T-helper 2 cell treated with Interferon-gamma antibody and Interleukin-4, amounts not matched to agents 5 μg/mL and 100 μg/mL, for 36 hours (primary cell): ENCODE measurements at regions not wholly inside any gene's neighbourhood (a gene's known extent, or its start where the extent isn't known, plus 50 kb on each side); places are given as distances from the start of the nearest gene placed in this dataset.
"Not testable (repeated sequence)": the region's sequence is repeated elsewhere in the genome, so short reads cannot be mapped to it uniquely, and the experiment has no call there.

ENCODE experiments used
- DNase-seq: peaks from one replicate; pipeline ENCODE4 v3.0.0; 2021; ENCODE audit warnings: low spot score
- H3K27ac Mint-ChIP-seq: one replicate; pipeline ENCODE4 v1.8.0; 2021; ENCODE audit warnings: mild to moderate bottlenecking, mixed read lengths
- H3K27me3 Mint-ChIP-seq: one replicate; pipeline ENCODE4 v1.8.0; 2021; ENCODE audit warnings: low read depth, mixed read lengths
- H3K36me3 Mint-ChIP-seq: one replicate; pipeline ENCODE4 v1.8.0; 2021; ENCODE audit warnings: low read depth, mixed read lengths
- H3K4me1 Mint-ChIP-seq: one replicate; pipeline ENCODE4 v1.8.0; 2021; ENCODE audit warnings: low read depth, mixed read lengths
- H3K4me3 Mint-ChIP-seq: one replicate; pipeline ENCODE4 v1.8.0; 2022; ENCODE audit warnings: mild to moderate bottlenecking, moderate library complexity, mixed read lengths
- H3K9me3 Mint-ChIP-seq: one replicate; pipeline ENCODE4 v1.8.0; 2021; ENCODE audit warnings: mixed read lengths

DNA sequence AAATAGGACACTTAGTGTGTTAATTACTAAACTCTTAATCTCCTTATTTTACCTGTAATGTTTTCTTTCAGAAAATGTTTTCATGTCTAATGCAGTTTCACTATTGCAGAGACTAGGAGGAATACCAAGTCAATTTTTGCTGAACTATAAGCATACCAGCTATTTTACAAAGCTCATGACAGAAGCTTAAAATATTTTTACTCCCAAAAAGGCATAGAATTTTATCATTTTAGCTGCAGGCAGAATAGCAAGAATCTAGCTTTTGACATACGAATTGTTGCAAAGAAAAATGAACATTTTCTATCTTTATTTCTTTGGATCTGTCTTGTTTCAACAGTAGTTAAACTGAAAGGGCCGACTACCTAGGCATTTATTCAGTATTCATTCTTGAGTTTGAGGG, 366.9 kb downstream of the FAT3 start:
- Mint-ChIP-seq H3K4me3 (no peak overlapping the region), H3K9me3 (no peaks in the 10 kb centered on the region), H3K27me3 (no peaks in the 10 kb centered on the region), H3K4me1 (no peaks in the 10 kb centered on the region), H3K36me3 (no peaks in the 10 kb centered on the region), H3K27ac (no peak overlapping the region)
- no peak for DNase-seq

GRCh38 chr11:92594251-92594650, 369.6 kb downstream of the FAT3 start:
- Mint-ChIP-seq H3K27ac (no peak overlapping the region), H3K4me1 (no peaks in the 10 kb centered on the region), H3K27me3 (no peaks in the 10 kb centered on the region), H3K4me3 (no peak overlapping the region), H3K36me3 (no peaks in the 10 kb centered on the region), H3K9me3 (no peaks in the 10 kb centered on the region)
- no peak for DNase-seq

DNA sequence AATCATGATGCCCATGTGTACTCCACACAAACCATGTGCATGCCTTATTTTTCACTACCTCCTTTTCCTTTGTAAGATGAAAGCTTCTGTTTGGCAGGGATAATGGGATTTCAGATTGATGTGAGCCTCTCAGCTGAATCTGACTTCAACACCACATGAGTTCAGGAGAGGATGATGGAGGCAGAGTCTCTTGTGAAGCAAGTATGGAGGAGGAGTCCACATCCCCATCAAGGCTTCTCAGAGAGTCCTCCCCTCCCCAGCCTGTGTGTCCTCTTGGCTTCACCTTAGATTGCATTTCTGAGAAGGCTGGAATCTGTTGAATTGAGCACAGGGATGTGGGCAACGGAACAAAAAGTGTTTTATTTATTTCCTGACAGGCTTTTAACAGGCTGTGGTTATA, 370.4 kb downstream of the FAT3 start:
- no peak overlapping the region for H3K4me3 Mint-ChIP-seq

GRCh38 chr11:92596596-92597317, 372.1 kb downstream of the FAT3 start:
- Mint-ChIP-seq H3K4me1 (no peaks in the 10 kb centered on the region), H3K9me3 (no peaks in the 10 kb centered on the region), H3K27me3 (no peaks in the 10 kb centered on the region), H3K36me3 (no peaks in the 10 kb centered on the region), H3K27ac (no peak overlapping the region), H3K4me3 (no peak overlapping the region)
- DNase-seq, result no peak

More for the DNA sequence above, 370.4 kb downstream of the FAT3 start:
- Mint-ChIP-seq H3K9me3 (no peaks in the 10 kb centered on the region), H3K27ac (no peak overlapping the region), H3K36me3 (no peaks in the 10 kb centered on the region), H3K4me1 (no peaks in the 10 kb centered on the region), H3K27me3 (no peaks in the 10 kb centered on the region)
- DNase-seq, result no peak

- no peaks in the 10 kb centered on the region for H3K4me1 Mint-ChIP-seq
- H3K4me3 Mint-ChIP-seq, result no peak overlapping the region
- no peak overlapping the region for H3K27ac Mint-ChIP-seq
- H3K36me3 Mint-ChIP-seq, result no peaks in the 10 kb centered on the region
- H3K9me3 Mint-ChIP-seq, result no peaks in the 10 kb centered on the region
- DNase-seq, result no peak
- no peaks in the 10 kb centered on the region for H3K27me3 Mint-ChIP-seq
These were observed 368.4 kb upstream of the MTNR1B start for GRCh38 chr11:92601048-92601447.

DNA sequence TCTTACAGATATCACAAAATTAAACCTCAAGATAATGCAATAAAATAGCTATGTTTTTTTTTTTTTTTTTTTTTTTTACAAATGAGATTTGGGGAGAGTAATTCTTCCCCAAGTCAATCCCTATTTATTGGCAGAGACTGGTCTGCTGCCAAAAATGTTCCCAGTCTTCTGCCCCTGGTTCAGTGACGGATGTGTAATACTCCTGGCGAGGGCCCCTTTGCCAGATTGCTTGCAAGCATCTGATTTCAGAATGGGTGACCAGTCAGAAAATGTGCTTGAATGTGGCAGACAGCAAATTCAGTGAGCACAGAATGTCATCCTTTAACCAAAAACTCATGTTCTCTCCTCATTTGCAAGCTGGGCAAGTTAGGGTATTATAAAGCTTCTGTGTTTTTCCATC, 363.8 kb upstream of the MTNR1B start:
- Mint-ChIP-seq H3K4me3 (no peak overlapping the region), H3K27me3 (no peaks in the 10 kb centered on the region), H3K4me1 (no peaks in the 10 kb centered on the region), H3K27ac (no peak overlapping the region), H3K9me3 (no peaks in the 10 kb centered on the region), H3K36me3 (no peaks in the 10 kb centered on the region)
- no peak for DNase-seq

DNA sequence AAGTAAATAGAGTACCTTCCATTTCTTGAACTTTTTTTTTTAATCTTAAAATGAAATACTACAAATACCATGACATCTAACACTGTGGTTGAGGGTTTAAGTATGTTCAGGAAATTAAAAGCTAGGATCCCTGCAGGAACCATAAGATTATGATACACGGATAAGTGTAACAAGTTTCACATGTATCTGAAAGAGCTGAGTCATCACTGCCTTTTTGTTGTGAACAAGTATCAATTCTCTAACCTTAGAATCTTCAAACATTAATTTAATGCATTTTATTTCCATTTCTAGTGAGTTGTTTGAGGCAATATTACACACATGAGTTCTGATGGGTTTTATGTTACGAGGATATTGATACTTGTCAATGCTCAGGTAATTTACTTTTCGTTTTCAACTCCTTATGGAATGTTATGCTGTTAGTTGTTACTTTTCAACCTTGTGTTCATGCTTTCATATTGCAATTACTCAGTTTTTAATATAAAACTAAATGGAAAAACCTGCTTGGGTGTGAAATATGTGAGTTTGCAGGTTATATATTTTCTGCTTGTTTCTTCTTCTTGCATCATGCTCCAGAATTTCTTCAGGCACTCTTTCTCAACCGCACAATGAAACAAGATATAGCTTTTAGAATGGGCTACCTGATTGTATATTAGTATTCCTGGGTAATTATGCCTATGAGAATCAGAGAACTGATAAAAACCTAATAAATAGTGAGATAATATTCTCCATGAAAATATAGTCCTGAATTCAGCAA, 361.3 kb upstream of the MTNR1B start:
- no peak overlapping the region for H3K4me3 Mint-ChIP-seq
- H3K36me3 Mint-ChIP-seq, result no peaks in the 10 kb centered on the region
- H3K4me1 Mint-ChIP-seq, result no peaks in the 10 kb centered on the region
- H3K27ac Mint-ChIP-seq, result no peak overlapping the region
- no peaks in the 10 kb centered on the region for H3K9me3 Mint-ChIP-seq
- no peak for DNase-seq
- no peaks in the 10 kb centered on the region for H3K27me3 Mint-ChIP-seq

- DNase-seq, result no peak
- H3K27ac Mint-ChIP-seq, result no peak overlapping the region
- H3K27me3 Mint-ChIP-seq, result no peaks in the 10 kb centered on the region
- H3K9me3 Mint-ChIP-seq, result no peaks in the 10 kb centered on the region
- H3K4me3 Mint-ChIP-seq, result no peak overlapping the region
- no peaks in the 10 kb centered on the region for H3K4me1 Mint-ChIP-seq
- H3K36me3 Mint-ChIP-seq, result no peaks in the 10 kb centered on the region
These were observed 358.3 kb upstream of the MTNR1B start for GRCh38 chr11:92611157-92611556.

- H3K4me3 Mint-ChIP-seq, H3K27me3 Mint-ChIP-seq, H3K4me1 Mint-ChIP-seq, H3K27ac Mint-ChIP-seq, H3K36me3 Mint-ChIP-seq, DNase-seq, H3K9me3 Mint-ChIP-seq: not testable (repeated sequence)
These were observed 351.4 kb upstream of the MTNR1B start for GRCh38 chr11:92618020-92618419.

DNA sequence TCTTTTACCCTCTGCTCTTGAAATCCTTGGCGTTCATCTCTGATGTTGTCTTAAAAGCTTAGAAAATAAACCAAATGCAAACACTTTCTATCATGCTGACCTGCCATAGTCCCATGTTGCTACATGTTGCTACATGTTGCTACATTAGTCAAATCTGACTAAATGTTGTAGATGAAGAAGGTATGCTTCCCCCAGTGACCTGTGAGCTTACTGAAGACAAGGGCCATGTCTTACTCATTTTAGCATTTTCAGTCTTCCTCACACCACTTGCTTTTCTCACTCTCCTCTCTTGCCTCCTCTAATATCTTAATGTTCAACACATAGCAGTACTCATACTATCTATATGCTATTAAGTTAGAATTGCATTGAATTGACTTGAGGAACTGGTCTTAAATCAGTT, 346.4 kb upstream of the MTNR1B start:
- no peak for DNase-seq
- Mint-ChIP-seq H3K27me3 (no peaks in the 10 kb centered on the region), H3K27ac (no peak overlapping the region), H3K4me3 (no peak overlapping the region), H3K4me1 (no peaks in the 10 kb centered on the region), H3K9me3 (peaks cover 4% of the 10 kb centered on the region), H3K36me3 (no peaks in the 10 kb centered on the region)

GRCh38 chr11:92625894-92626293, 343.6 kb upstream of the MTNR1B start:
- no peak for DNase-seq
- H3K4me1 Mint-ChIP-seq, result no peaks in the 10 kb centered on the region
- H3K27me3 Mint-ChIP-seq, result no peaks in the 10 kb centered on the region
- no peak overlapping the region for H3K4me3 Mint-ChIP-seq
- no peaks in the 10 kb centered on the region for H3K36me3 Mint-ChIP-seq
- no peaks in the 10 kb centered on the region for H3K9me3 Mint-ChIP-seq
- no peak overlapping the region for H3K27ac Mint-ChIP-seq

GRCh38 chr11:92626624-92627023, 342.8 kb upstream of the MTNR1B start:
- no peak for DNase-seq
- Mint-ChIP-seq H3K4me3 (no peak overlapping the region), H3K27ac (no peak overlapping the region), H3K9me3 (no peaks in the 10 kb centered on the region), H3K4me1 (no peaks in the 10 kb centered on the region), H3K36me3 (no peaks in the 10 kb centered on the region), H3K27me3 (no peaks in the 10 kb centered on the region)

DNA sequence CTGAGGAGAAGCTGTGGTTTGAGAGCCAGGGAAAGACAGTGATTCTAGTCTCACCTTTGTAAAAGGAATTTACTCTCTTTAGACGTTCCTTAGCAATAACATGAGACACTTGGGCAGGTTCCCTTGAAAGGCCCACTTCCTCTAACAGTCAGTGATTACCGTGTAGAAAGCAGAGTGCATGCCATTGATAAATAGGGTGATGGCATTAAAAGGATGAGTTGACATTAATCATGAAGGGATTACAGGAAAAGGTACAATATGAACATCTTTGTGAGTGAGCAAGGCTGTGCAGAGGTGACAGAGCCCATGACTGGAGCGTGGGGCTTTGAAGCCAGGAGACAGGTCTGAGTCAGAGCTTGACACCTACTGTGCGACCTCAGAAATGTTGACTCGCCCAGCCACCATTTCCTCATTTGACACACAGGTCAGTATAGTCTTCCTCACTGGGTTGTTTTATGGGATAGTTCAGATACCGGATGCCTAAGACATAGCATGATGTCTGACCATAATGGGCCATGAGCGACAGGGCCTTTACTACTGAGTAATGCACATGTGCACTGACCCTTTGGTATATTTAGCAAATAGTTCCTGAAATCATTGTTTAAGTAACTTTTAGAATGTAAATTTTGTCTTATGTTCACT, 341.7 kb upstream of the MTNR1B start:
- H3K27ac Mint-ChIP-seq, result no peak overlapping the region
- no peaks in the 10 kb centered on the region for H3K36me3 Mint-ChIP-seq
- no peaks in the 10 kb centered on the region for H3K27me3 Mint-ChIP-seq
- H3K4me1 Mint-ChIP-seq, result no peaks in the 10 kb centered on the region
- H3K4me3 Mint-ChIP-seq, result no peak overlapping the region
- H3K9me3 Mint-ChIP-seq, result no peaks in the 10 kb centered on the region
- DNase-seq, result peak; percentile 22
